ENCODE measurements at regions not wholly inside any gene's neighbourhood (a gene's known extent, or its start where the extent isn't known, plus 50 kb on each side); places are given as distances from the start of the nearest gene placed in this dataset.
"Not testable (repeated sequence)": the region's sequence is repeated elsewhere in the genome, so short reads cannot be mapped to it uniquely, and the experiment has no call there.

- no peak overlapping the region for H3K4me3 Mint-ChIP-seq
- no peak for ATAC-seq (replicated peaks)
- no peaks in the 10 kb centered on the region for H3K9me3 Mint-ChIP-seq
- no peaks in the 10 kb centered on the region for H3K27me3 Mint-ChIP-seq
- no peaks in the 10 kb centered on the region for H3K36me3 Mint-ChIP-seq (ENCODE audit: low read depth)
- no peak overlapping the region for H3K27ac Mint-ChIP-seq
- H3K4me1 Mint-ChIP-seq: no peaks in the 10 kb centered on the region
These were observed 1661.6 kb downstream of the SLITRK1 start for GRCh38 chr13:82220641-82221040.

DNA sequence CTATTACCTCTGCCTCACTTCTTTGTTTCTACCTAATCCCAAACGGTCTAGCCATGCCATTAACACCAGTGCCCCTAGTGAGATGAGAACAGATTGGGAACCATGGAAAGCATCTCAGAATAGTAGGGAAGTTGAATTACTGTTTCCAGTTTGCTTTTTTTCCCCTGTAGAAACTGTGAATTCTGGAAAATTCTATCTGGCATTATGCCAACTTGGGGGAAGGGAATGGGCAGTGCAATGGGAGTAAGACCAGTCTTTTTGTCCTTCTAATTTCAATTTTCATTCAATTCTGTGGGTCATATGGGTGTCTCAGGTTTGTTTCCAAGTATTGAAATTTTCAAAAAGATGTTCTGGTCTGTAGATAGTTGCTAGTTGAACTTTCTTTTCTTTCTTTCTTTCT lies 1666.1 kb downstream of the SLITRK1 start:
- no peak for ATAC-seq (replicated peaks)
- H3K36me3 Mint-ChIP-seq (ENCODE audit: low read depth): no peaks in the 10 kb centered on the region
- no peaks in the 10 kb centered on the region for H3K27me3 Mint-ChIP-seq
- no peak overlapping the region for H3K4me3 Mint-ChIP-seq
- H3K9me3 Mint-ChIP-seq: peaks cover 10% of the 10 kb centered on the region
- no peak overlapping the region for H3K27ac Mint-ChIP-seq
- no peaks in the 10 kb centered on the region for H3K4me1 Mint-ChIP-seq

- Mint-ChIP-seq H3K9me3 (peaks cover 13% of the 10 kb centered on the region), H3K4me3 (no peak overlapping the region), H3K27me3 (no peaks in the 10 kb centered on the region), H3K36me3 (ENCODE audit: low read depth) (no peaks in the 10 kb centered on the region), H3K27ac (no peak overlapping the region), H3K4me1 (no peaks in the 10 kb centered on the region)
- no peak for ATAC-seq (replicated peaks)
These were observed 1667.9 kb downstream of the SLITRK1 start for GRCh38 chr13:82214341-82214740.

DNA sequence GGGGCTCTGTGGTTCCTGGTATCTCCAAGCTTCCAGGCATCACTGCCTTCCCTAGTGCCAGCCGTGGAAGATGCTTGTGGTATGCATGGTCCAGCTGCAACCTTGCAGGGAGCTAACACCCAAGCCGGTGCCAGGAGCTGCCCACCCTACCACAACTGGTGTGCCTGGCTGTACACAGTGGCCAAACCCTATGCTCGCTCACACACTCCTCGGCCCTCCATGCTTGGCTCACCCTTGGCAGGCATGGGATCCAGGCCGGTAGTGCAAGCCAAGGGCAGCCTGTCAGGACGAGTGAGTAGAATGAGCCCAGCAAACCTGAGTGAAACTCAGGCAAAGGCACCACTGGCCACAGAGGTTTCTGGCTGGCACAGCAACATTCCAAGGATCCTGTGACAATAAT lies 1676.0 kb downstream of the SLITRK1 start:
- Mint-ChIP-seq H3K4me3 (no peak overlapping the region), H3K4me1 (no peaks in the 10 kb centered on the region), H3K9me3 (peaks cover 10% of the 10 kb centered on the region), H3K27me3 (no peaks in the 10 kb centered on the region), H3K36me3 (ENCODE audit: low read depth) (no peaks in the 10 kb centered on the region), H3K27ac (no peak overlapping the region)
- no peak for ATAC-seq (replicated peaks)

GRCh38 chr13:82202398-82202797 lies 1679.9 kb downstream of the SLITRK1 start:
- Mint-ChIP-seq H3K27ac (no peak overlapping the region), H3K9me3 (peaks cover 7% of the 10 kb centered on the region), H3K4me1 (no peaks in the 10 kb centered on the region), H3K36me3 (ENCODE audit: low read depth) (no peaks in the 10 kb centered on the region), H3K4me3 (no peak overlapping the region), H3K27me3 (no peaks in the 10 kb centered on the region)
- no peak for ATAC-seq (replicated peaks)

DNA sequence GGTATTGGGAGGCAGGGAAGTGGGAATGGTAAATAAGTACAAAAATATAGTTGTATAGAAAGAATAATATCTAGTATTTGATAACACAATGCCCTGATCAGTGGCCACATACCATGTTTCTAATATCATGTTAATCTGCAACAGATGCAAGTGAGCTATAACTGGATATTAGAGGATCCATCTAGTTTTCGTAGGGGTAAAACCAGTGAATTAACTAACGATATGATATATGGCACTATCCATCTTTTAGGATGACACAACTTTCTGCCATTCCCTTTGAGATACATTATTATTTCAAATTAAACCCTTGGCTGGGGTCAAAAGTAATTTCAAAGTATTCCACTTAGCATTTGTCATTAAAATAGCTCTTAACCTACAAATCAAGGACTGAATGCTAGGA lies 1686.2 kb downstream of the SLITRK1 start:
- H3K27ac Mint-ChIP-seq: no peak overlapping the region
- no peak for ATAC-seq (replicated peaks)
- H3K4me3 Mint-ChIP-seq: no peak overlapping the region
- H3K4me1 Mint-ChIP-seq: no peaks in the 10 kb centered on the region
- peaks cover 4% of the 10 kb centered on the region for H3K9me3 Mint-ChIP-seq
- H3K27me3 Mint-ChIP-seq: no peaks in the 10 kb centered on the region
- no peaks in the 10 kb centered on the region for H3K36me3 Mint-ChIP-seq (ENCODE audit: low read depth)

DNA sequence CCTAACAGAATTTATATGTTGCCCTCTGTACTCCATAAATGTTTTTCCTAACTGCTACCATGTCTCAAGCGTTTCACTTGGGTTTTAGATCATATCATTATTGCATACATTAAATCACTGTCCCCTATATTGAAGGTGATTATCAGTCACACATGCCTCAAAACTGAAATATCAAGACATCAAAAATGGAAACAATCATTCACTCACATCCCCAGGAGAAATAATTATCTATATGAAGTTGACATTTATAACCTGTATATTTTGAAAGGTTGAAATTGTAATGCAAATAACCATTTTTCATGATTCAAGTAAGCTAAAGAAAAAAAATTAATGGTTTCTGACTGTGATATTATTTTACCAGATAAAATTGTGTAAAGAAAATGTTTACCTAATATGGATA lies 1695.0 kb downstream of the SLITRK1 start:
- H3K4me3 Mint-ChIP-seq: no peak overlapping the region
- peaks cover 4% of the 10 kb centered on the region for H3K9me3 Mint-ChIP-seq
- no peaks in the 10 kb centered on the region for H3K36me3 Mint-ChIP-seq (ENCODE audit: low read depth)
- no peaks in the 10 kb centered on the region for H3K4me1 Mint-ChIP-seq
- no peaks in the 10 kb centered on the region for H3K27me3 Mint-ChIP-seq
- no peak overlapping the region for H3K27ac Mint-ChIP-seq
- no peak for ATAC-seq (replicated peaks)

GRCh38 chr13:82176751-82177150 lies 1705.5 kb downstream of the SLITRK1 start:
- no peaks in the 10 kb centered on the region for H3K27me3 Mint-ChIP-seq
- peaks cover 9% of the 10 kb centered on the region for H3K9me3 Mint-ChIP-seq
- ATAC-seq (replicated peaks): no peak
- H3K36me3 Mint-ChIP-seq (ENCODE audit: low read depth): no peaks in the 10 kb centered on the region
- no peak overlapping the region for H3K4me3 Mint-ChIP-seq
- H3K4me1 Mint-ChIP-seq: no peaks in the 10 kb centered on the region
- H3K27ac Mint-ChIP-seq: no peak overlapping the region

DNA sequence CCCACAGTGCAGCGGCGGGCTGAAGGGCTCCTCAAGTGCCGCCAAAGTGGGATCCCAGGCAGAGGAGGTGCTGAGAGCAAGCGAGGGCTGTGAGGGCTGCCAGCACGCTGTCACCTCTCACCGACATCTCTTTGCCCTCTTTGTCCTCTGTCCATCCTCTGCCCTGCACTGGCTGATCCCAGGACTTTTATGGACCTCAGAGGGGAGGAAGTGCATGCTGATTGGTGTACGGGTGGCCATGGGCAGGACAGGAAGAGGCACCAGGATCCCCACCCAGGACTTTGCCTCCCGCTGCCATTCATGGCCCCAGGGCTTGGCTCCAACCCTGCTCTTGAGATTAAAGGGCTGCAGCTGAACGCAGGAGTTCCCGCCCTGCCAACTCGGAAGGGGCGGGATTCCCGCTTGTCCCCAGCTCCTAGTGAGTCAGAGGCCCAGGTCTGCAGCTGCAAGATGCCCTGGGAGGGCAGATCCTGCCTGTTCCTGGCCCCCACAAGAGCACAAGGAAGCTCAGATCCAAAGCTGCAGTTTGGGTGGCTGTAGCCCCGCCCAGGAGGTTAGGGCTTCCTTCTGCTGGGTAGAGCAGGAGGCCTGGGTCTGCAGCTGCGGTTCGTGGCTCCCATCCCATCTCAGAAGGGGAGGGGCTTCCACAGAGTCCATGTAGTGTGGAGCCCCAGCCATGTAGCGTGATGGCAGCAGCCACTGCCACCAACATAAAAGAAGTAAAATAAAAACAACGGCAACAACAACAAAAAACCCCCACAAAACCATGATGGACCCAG lies 1716.7 kb downstream of the SLITRK1 start:
- Mint-ChIP-seq H3K27ac (no peak overlapping the region), H3K36me3 (ENCODE audit: low read depth) (no peaks in the 10 kb centered on the region), H3K27me3 (no peaks in the 10 kb centered on the region), H3K4me3 (no peak overlapping the region), H3K4me1 (no peaks in the 10 kb centered on the region), H3K9me3 (peaks cover 28% of the 10 kb centered on the region)
- ATAC-seq (replicated peaks): no peak

DNA sequence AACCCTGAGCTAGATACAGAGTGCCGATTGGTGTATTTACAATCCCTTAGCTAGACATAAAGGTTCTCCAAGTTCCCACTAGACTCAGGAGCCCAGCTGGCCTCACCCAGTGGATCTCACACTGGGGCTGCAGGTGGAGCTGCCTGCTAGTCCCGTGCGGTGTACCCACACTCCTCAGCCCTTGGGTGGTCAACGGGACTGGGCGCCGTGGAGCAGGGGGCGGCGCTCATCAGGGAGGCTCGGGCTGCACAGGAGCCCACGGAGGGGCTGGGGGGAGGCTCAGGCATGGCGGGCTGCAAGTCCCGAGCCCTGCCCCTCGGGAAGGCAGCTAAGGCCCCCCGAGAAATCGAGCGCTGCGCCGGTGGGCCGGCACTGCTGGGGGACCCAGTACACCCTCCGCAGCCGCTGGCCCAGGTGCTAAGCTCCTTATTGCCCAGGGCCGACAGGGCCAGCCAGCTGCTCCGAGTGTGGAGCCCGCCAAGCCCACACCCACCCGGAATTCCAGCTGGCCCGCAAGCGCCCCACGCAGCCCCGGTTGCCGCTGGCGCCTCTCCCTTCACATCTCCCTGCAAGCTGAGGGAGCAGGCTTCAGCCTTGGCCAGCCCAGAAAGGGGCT lies 1717.4 kb downstream of the SLITRK1 start:
- not testable (repeated sequence) for H3K4me3 Mint-ChIP-seq; H3K36me3 Mint-ChIP-seq (ENCODE audit: low read depth); H3K27me3 Mint-ChIP-seq; H3K27ac Mint-ChIP-seq; H3K4me1 Mint-ChIP-seq; ATAC-seq (replicated peaks)
- peaks cover 27% of the 10 kb centered on the region for H3K9me3 Mint-ChIP-seq

DNA sequence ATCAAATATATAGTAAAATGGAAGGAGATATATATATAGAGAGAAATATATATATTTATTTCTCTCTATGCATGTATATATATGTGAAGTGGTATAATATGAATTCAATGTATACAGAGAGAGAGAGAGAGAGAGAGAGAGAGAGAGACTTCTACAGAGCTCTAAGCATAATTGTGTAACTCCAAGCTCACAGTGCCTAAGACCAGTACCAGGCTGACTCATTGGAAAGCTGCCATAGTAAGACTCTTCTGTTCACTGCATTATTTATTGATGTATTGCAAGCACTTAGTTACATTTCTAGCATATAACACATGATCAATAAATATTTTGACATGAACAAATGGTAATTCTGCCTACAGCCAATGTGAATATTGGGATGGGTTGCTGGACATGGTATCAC lies 1734.7 kb downstream of the SLITRK1 start:
- no peaks in the 10 kb centered on the region for H3K27me3 Mint-ChIP-seq
- no peak overlapping the region for H3K27ac Mint-ChIP-seq
- no peaks in the 10 kb centered on the region for H3K36me3 Mint-ChIP-seq (ENCODE audit: low read depth)
- peaks cover 8% of the 10 kb centered on the region for H3K9me3 Mint-ChIP-seq
- no peak overlapping the region for H3K4me3 Mint-ChIP-seq
- no peak for ATAC-seq (replicated peaks)
- H3K4me1 Mint-ChIP-seq: no peaks in the 10 kb centered on the region

- no peak overlapping the region for H3K27ac Mint-ChIP-seq
- no peak for ATAC-seq (replicated peaks)
- no peaks in the 10 kb centered on the region for H3K27me3 Mint-ChIP-seq
- no peaks in the 10 kb centered on the region for H3K4me1 Mint-ChIP-seq
- H3K36me3 Mint-ChIP-seq (ENCODE audit: low read depth): no peaks in the 10 kb centered on the region
- H3K4me3 Mint-ChIP-seq: no peak overlapping the region
- H3K9me3 Mint-ChIP-seq: no peaks in the 10 kb centered on the region
These were observed 1745.4 kb downstream of the SLITRK1 start for GRCh38 chr13:82136880-82137279.

DNA sequence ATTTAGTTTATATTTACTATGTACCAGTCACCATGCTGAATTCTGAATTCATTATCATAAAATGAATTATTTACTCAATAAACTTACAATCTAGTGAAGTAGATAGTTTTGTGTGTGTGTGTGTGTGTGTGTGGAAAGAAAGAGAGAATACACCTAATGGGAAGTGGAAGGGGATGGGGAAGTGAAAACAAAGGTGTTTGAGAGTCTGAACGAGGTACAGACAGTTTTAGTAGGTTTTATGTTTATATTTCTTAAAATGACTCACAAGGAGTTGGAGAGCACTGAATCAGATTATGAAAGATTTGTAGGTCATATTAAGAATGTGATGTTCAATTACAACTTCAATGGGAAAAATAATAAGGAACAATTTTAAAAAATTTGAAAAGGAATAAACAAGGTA lies 1753.0 kb downstream of the SLITRK1 start:
- Mint-ChIP-seq H3K4me1 (no peaks in the 10 kb centered on the region), H3K27me3 (no peaks in the 10 kb centered on the region), H3K4me3 (no peak overlapping the region), H3K36me3 (ENCODE audit: low read depth) (no peaks in the 10 kb centered on the region), H3K9me3 (peaks cover 7% of the 10 kb centered on the region), H3K27ac (no peak overlapping the region)
- ATAC-seq (replicated peaks): no peak

DNA sequence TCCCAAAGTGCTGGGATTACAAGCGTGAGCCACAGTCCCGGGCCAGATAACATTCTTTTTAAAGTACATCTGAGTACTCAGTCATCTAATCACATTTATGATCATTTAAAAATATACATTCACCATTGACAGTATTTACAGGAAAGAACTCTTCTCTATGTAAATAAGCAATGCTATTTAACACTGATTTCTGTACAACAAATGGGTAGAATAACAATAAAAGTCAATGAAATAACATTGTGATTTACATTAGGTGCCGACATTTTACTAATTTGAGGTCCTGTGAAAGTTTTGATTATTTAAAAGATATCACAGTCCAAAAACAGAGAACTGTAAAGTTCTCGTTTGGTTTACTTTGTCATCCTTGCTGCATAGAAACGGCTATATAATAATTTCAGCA lies 1763.7 kb downstream of the SLITRK1 start:
- Mint-ChIP-seq H3K27ac (no peak overlapping the region), H3K4me3 (no peak overlapping the region), H3K9me3 (peaks cover 4% of the 10 kb centered on the region), H3K36me3 (ENCODE audit: low read depth) (no peaks in the 10 kb centered on the region), H3K27me3 (no peaks in the 10 kb centered on the region), H3K4me1 (no peaks in the 10 kb centered on the region)
- no peak for ATAC-seq (replicated peaks)

DNA sequence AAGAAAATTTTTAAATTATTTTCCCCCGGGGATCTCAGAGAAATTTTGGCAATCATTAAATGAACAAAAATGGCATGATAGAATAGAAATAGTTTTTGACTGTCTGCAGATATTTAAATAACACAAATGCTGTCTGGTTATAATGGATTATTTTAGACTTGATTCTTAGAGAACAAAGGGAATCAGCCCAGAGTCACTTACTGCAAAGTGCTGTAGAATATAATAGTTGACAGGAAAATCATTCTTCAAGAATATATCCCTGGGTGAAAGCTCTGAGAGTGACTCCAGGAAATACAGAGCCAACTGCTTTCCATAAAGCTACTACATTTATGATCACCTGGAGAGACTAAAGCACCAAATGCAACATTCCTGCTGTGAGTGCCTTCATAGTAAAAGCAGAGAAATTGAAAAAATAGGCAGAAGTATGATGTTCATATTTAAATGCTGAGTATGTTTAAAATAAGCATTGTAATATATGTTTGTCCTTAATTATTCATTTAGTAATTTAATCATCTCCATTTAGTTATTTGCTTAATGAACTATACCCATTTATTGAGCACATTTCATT lies 1765.8 kb downstream of the SLITRK1 start:
- no peak overlapping the region for H3K4me3 Mint-ChIP-seq
- H3K27ac Mint-ChIP-seq: no peak overlapping the region
- H3K36me3 Mint-ChIP-seq (ENCODE audit: low read depth): no peaks in the 10 kb centered on the region
- H3K9me3 Mint-ChIP-seq: peaks cover 8% of the 10 kb centered on the region
- no peak for ATAC-seq (replicated peaks)
- H3K4me1 Mint-ChIP-seq: no peaks in the 10 kb centered on the region
- no peaks in the 10 kb centered on the region for H3K27me3 Mint-ChIP-seq

Measured in activated T-helper 17 cell treated with anti-CD3 and anti-CD28 coated beads, Interleukin-2, amount 50 U/mL, for 72 hours (primary cell).